ENCODE measurements at regions not wholly inside any gene's neighbourhood (a gene's known extent, or its start where the extent isn't known, plus 50 kb on each side); places are given as distances from the start of the nearest gene placed in this dataset.

GRCh38 chr9:87799503-87799902 lies 73.6 kb downstream of the CTSL start:
- Histone ChIP-seq H3K9ac (ENCODE audit: control insufficient read depth, extremely low read depth, insufficient read depth, low read length) (no peak overlapping the region), H2AFZ (ENCODE audit: control insufficient read depth, low read length) (no peak overlapping the region), H3K9me3 (ENCODE audit: control insufficient read depth, low read depth, low read length) (no peaks in the 10 kb centered on the region), H3K4me1 (ENCODE audit: control insufficient read depth, extremely low read depth, insufficient read depth, low read length) (no peaks in the 10 kb centered on the region), H3K4me2 (ENCODE audit: control insufficient read depth, extremely low read depth, insufficient read depth, low read depth, low read length) (no peak overlapping the region), H3K27me3 (ENCODE audit: control insufficient read depth, extremely low read depth, insufficient read depth, low read length) (peaks cover 7% of the 10 kb centered on the region), H3K36me3 (ENCODE audit: control insufficient read depth in 2 of 2, extremely low read depth in 1 of 2, insufficient read depth in 2 of 2, low read length in 2 of 2) (no peaks in the 10 kb centered on the region), H4K20me1 (ENCODE audit: control insufficient read depth, extremely low read depth, insufficient read depth, low read length) (no peaks in the 10 kb centered on the region), H3K9me1 (ENCODE audit: control insufficient read depth, extremely low read depth, insufficient read depth, low read length) (no peaks in the 10 kb centered on the region), H3K4me3 (ENCODE audit: control insufficient read depth in 2 of 3, extremely low read depth in 1 of 3, insufficient read depth in 2 of 3, low read depth in 1 of 3, low read length in 3 of 3) (no peak overlapping the region), H3K27ac (ENCODE audit: control insufficient read depth, insufficient read depth, low read length) (no peak overlapping the region), H3K79me2 (ENCODE audit: control insufficient read depth, insufficient read depth, low read length) (no peaks in the 10 kb centered on the region)
- dilution Hi-C loops (cut with MboI; ENCODE audit: extremely low pct_ligation_motif_present, low sequenced_read_pairs) = no loop called here
- FAIRE-seq (no peak), DNase-seq (ENCODE audit: low read depth, low spot score) (no peak)
- TF ChIP-seq CTCF (optimal IDR thresholded peaks at IDR 0.05 in 1 of 3, IDR thresholded peaks at IDR 0.05 in 1 of 3, conservative IDR thresholded peaks at IDR 0.05 in 1 of 3; ENCODE audit: extremely low read depth in 1 of 3, insufficient read depth in 2 of 3, low read length in 3 of 3) (no peak), EZH2 (IDR thresholded peaks at IDR 0.05; ENCODE audit: low read length) (no peak)

- dilution Hi-C loops (cut with MboI; ENCODE audit: extremely low pct_ligation_motif_present, low sequenced_read_pairs) = loop anchor here (25.0 kb wide), 1 partner anchor 88 kb away; no protein-coding TSS in a partner anchor
- Histone ChIP-seq H3K9ac (ENCODE audit: control insufficient read depth, extremely low read depth, insufficient read depth, low read length) (no peak overlapping the region), H3K36me3 (ENCODE audit: control insufficient read depth in 2 of 2, extremely low read depth in 1 of 2, insufficient read depth in 2 of 2, low read length in 2 of 2) (no peaks in the 10 kb centered on the region), H3K9me3 (ENCODE audit: control insufficient read depth, low read depth, low read length) (no peaks in the 10 kb centered on the region), H4K20me1 (ENCODE audit: control insufficient read depth, extremely low read depth, insufficient read depth, low read length) (no peaks in the 10 kb centered on the region), H3K79me2 (ENCODE audit: control insufficient read depth, insufficient read depth, low read length) (no peaks in the 10 kb centered on the region), H3K27me3 (ENCODE audit: control insufficient read depth, extremely low read depth, insufficient read depth, low read length) (peaks cover 7% of the 10 kb centered on the region), H3K27ac (ENCODE audit: control insufficient read depth, insufficient read depth, low read length) (no peak overlapping the region), H3K4me1 (ENCODE audit: control insufficient read depth, extremely low read depth, insufficient read depth, low read length) (no peaks in the 10 kb centered on the region), H2AFZ (ENCODE audit: control insufficient read depth, low read length) (no peak overlapping the region), H3K4me3 (ENCODE audit: control insufficient read depth in 2 of 3, extremely low read depth in 1 of 3, insufficient read depth in 2 of 3, low read depth in 1 of 3, low read length in 3 of 3) (no peak overlapping the region), H3K9me1 (ENCODE audit: control insufficient read depth, extremely low read depth, insufficient read depth, low read length) (no peaks in the 10 kb centered on the region), H3K4me2 (ENCODE audit: control insufficient read depth, extremely low read depth, insufficient read depth, low read depth, low read length) (no peak overlapping the region)
- DNase-seq (ENCODE audit: low read depth, low spot score) = no peak
- no peak for TF ChIP-seq CTCF (optimal IDR thresholded peaks at IDR 0.05 in 1 of 3, IDR thresholded peaks at IDR 0.05 in 1 of 3, conservative IDR thresholded peaks at IDR 0.05 in 1 of 3; ENCODE audit: extremely low read depth in 1 of 3, insufficient read depth in 2 of 3, low read length in 3 of 3)
- no peak for TF ChIP-seq EZH2 (IDR thresholded peaks at IDR 0.05; ENCODE audit: low read length)
- FAIRE-seq = no peak
These were observed 74.5 kb downstream of the CTSL start for GRCh38 chr9:87800456-87800855.
